Hindlimb muscle (tissue), 1 donor: ENCODE measurements at regions not wholly inside any gene's neighbourhood (a gene's known extent, or its start where the extent isn't known, plus 50 kb on each side); places are given as distances from the start of the nearest gene placed in this dataset.
"Not testable (repeated sequence)": the region's sequence is repeated elsewhere in the genome, so short reads cannot be mapped to it uniquely, and the experiment has no call there.

Source experiments
- DNase-seq: peaks from one replicate; pipeline ENCODE4 v3.0.0-alpha.2; 2013

DNA sequence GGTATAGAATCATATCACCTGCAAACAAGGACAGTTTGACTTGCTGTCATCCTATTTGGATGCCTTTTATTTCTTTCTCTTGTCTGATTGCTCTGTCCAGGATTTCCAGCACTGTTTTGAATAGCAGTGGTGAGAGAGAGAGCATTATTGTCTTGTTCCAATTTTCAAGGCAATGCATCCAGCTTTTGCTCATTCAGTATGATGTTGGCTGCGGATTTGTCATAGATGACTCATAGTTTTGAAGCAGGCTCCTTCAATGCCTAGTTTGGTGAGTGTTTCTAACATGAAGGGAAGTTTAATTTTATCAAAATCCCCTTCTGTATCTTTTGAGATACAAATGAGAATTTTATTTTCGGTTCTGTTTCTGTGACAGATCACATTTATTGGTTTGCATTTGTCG lies 518.9 kb downstream of the PCDH11X start:
- not testable (repeated sequence) for DNase-seq

DNA sequence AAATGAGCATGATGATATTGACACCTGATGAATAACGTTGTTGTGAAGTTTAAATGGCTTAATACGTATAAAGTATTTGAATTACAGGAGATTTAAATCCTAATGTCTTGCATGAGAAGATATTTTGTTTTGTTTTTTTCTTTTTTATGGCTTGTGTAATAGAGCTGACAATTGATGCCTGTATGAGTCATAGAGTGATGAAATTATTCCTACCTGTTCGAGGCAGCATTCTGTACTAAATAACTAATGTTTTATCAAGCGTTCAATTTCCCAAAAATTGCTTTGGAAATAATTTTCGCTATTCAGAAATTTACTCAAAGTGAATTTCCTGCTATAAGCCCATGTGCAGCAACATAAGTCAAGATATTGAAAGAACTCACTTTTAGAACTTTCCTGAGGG lies 554.0 kb downstream of the PCDH11X start:
- not testable (repeated sequence) for DNase-seq

DNA sequence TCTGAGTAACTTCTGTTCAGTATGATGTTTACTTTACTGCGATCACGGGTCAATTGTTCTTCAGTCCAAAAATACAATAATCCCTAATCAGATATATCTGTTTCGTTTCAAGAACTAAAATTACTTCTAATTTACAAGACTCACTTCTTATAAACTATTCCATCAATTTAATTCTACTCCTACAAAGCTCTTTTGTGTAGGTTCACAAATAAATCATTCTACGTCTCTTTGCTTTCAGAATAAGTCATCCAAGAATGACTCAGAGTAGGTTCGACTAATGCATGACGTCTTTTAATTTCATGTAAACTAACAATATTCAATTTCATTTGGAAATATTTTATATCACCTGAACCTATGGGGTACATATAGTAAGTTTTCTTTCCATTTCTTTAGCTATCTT lies 571.9 kb downstream of the PCDH11X start:
- DNase-seq, result not testable (repeated sequence)

DNA sequence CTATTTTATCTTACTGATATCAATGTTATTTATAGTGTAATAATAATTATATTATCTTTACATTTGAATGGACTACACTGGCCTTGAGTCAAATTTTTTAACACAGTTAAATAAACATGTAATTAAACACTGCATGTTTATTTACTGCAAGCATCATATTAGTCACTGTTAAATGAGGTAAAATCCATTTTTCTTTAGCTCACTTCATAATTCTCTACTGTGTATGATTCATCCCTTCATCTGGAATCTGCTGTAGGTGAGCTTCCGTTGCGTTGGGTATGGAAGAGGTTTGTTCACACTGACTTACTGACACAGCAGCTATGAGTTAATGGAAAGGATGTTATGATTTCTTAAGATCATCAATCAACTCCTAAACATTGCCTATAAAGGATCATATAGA lies 572.3 kb downstream of the PCDH11X start:
- no peak for DNase-seq
